ENCODE measurements at regions not wholly inside any gene's neighbourhood (a gene's known extent, or its start where the extent isn't known, plus 50 kb on each side); places are given as distances from the start of the nearest gene placed in this dataset.

- H3K4me3 ChIP-seq (ENCODE audit: low read depth, low read length): no peak overlapping the region
- DNase-seq (ENCODE audit: low read depth): no peak
- no peak for TF ChIP-seq CTCF (IDR thresholded peaks at IDR 0.05; ENCODE audit: insufficient read depth, low read depth, low read length, missing control alignments)
These were observed 791.7 kb upstream of the PCDH20 start for GRCh38 chr13:62207388-62207787.

- no peak for DNase-seq (ENCODE audit: low read depth)
- TF ChIP-seq CTCF (IDR thresholded peaks at IDR 0.05; ENCODE audit: insufficient read depth, low read depth, low read length, missing control alignments): no peak
- no peak overlapping the region for H3K4me3 ChIP-seq (ENCODE audit: low read depth, low read length)
These were observed 790.5 kb upstream of the PCDH20 start for GRCh38 chr13:62206165-62206564.

DNA sequence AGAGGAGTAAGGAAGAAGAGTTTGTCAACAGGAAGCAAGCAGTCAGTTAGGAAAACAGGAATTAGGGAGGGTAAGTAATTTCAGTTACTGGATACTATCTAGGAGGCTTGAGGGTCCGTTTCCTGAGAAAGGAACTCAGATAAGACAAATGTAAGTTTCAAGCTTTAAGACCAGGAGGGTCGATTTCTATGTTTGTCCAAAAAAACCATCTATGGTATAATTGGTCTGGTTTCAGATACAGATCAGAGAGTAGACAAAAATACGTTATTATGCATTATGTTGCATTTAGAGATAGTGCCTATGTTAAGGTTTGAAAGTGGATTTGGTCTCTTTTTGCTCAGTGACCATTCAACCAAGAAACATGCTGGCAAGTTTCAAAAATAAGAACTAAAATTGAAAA, 789.6 kb upstream of the PCDH20 start:
- no peak for DNase-seq (ENCODE audit: low read depth)
- TF ChIP-seq CTCF (IDR thresholded peaks at IDR 0.05; ENCODE audit: insufficient read depth, low read depth, low read length, missing control alignments): no peak

DNA sequence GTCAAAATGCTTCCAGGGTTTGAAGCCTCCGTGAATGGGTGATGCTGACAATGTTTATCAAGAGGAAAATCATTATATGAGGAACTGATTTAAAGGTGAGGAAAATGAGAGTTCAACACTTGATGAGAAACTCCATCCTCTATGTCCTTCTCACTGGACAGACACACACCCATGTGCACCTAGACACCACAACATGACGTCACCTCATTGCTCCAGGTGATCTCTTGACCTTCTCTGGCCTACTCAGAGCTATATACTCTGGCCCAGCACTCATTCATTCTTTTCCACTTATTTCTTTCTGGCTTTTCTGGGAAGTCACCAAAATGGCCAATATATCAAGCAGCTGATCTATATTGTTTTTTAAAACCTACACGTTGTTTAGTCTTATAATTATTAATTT, 778.7 kb upstream of the PCDH20 start:
- DNase-seq (ENCODE audit: low read depth): no peak
- TF ChIP-seq CTCF (IDR thresholded peaks at IDR 0.05; ENCODE audit: insufficient read depth, low read depth, low read length, missing control alignments): no peak

More for the DNA sequence above, 789.6 kb upstream of the PCDH20 start:
- H3K4me3 ChIP-seq (ENCODE audit: low read depth, low read length): no peak overlapping the region

DNA sequence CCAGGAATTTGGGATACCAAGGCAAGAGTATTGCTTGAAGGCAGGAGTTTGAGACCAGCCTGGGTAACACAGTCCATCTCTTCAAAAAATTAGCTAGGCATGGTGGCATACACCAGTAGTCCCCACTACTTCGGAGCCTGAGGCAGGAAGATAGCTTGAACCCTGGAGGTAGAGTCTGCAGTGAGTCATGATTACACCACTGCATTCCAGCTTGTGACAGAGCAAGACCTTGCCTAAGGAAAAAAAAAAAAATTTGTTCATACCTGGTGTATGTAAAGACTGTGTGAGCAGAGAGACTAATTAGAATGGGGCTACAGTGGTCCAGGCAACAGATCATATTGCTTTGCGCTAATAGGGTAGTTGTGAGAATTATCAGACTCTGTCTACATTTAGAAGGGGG, 778.3 kb upstream of the PCDH20 start:
- TF ChIP-seq CTCF (IDR thresholded peaks at IDR 0.05; ENCODE audit: insufficient read depth, low read depth, low read length, missing control alignments): no peak
- no peak overlapping the region for H3K4me3 ChIP-seq (ENCODE audit: low read depth, low read length)
- no peak for DNase-seq (ENCODE audit: low read depth)

More for the DNA sequence above, 778.7 kb upstream of the PCDH20 start:
- H3K4me3 ChIP-seq (ENCODE audit: low read depth, low read length): no peak overlapping the region

GRCh38 chr13:62185631-62186255, 770.1 kb upstream of the PCDH20 start:
- no peak overlapping the region for H3K4me3 ChIP-seq (ENCODE audit: low read depth, low read length)
- DNase-seq (ENCODE audit: low read depth): no peak
- TF ChIP-seq CTCF (IDR thresholded peaks at IDR 0.05; ENCODE audit: insufficient read depth, low read depth, low read length, missing control alignments): no peak

DNA sequence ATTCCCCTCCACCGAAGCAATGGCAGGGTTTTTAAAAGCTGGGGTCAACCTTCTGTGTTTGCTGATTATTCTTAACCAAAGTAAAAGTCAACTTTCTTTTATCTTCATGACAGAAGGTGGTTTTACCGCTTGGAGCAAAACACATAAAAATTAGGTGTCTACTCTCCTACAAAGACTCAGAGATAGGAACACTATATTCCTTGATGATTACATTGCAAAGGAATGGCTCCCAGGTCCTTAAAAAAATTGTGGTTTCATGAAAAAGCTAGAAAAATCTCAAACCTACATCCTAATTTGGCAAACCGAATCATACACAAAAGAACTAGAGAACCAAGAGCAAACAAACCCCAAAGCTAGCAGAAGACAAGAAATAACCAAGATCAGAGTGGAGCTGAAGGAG, 760.4 kb upstream of the PCDH20 start:
- no peak overlapping the region for H3K4me3 ChIP-seq (ENCODE audit: low read depth, low read length)
- no peak for DNase-seq (ENCODE audit: low read depth)
- TF ChIP-seq CTCF (IDR thresholded peaks at IDR 0.05; ENCODE audit: insufficient read depth, low read depth, low read length, missing control alignments): no peak
